ENCODE measurements at regions not wholly inside any gene's neighbourhood (a gene's known extent, or its start where the extent isn't known, plus 50 kb on each side); places are given as distances from the start of the nearest gene placed in this dataset.

GRCh38 chr20:50315586-50316551 lies 125.2 kb downstream of the CEBPB start:
- 98% methylated on average over 6 of the region's 7 CpGs for WGBS (ENCODE audit: insufficient coverage)
- Histone ChIP-seq H3K27me3 (replicated peaks in 2 of 5; ENCODE audit: control insufficient read depth in 4 of 5, insufficient read depth in 5 of 5, low read length in 4 of 5) (no peaks in the 10 kb centered on the region), H3K36me3 (ENCODE audit: control insufficient read depth in 4 of 4, insufficient read depth in 4 of 4, low read length in 3 of 4) (no peaks in the 10 kb centered on the region), H3K27ac (ENCODE audit: insufficient read depth in 1 of 2, low read depth in 1 of 2, low read length in 2 of 2, poor library complexity in 1 of 2, severe bottlenecking in 2 of 2) (no peak overlapping the region), H3K4me1 (ENCODE audit: control extremely low read depth in 1 of 4, control insufficient read depth in 4 of 4, insufficient read depth in 4 of 4, low read length in 3 of 4) (peaks cover 0 to 13% (median 6%) of the 10 kb centered on the region in 4 experiments), H3K9me3 (ENCODE audit: control extremely low read depth in 1 of 5, control insufficient read depth in 4 of 5, insufficient read depth in 2 of 5, low read depth in 1 of 5, low read length in 4 of 5) (no peaks in the 10 kb centered on the region), H3K4me3 (ENCODE audit: control insufficient read depth in 1 of 7, extremely low read depth in 1 of 7, insufficient read depth in 4 of 7, low read depth in 2 of 7, low read length in 6 of 7) (no peak overlapping the region)
- no peak for DNase-seq
- POLR2A ChIA-PET, result no interaction called here
- CTCF ChIA-PET, result interaction anchor here (0.5 to 2.4 kb wide), 6 partner anchors 8 to 119 kb away, joined by 3 to 7 read pairs (median 3); no protein-coding TSS in a partner anchor

- ChIA-PET CTCF (interaction anchor here (0.9 to 2.4 kb wide), 4 partner anchors 17 to 25 kb away, joined by 3 to 7 read pairs (median 4); no protein-coding TSS in a partner anchor), POLR2A (no interaction called here)
- DNase-seq, result no peak
- Histone ChIP-seq H3K27ac (ENCODE audit: insufficient read depth in 1 of 2, low read depth in 1 of 2, low read length in 2 of 2, poor library complexity in 1 of 2, severe bottlenecking in 2 of 2) (no peak overlapping the region), H3K4me3 (ENCODE audit: control insufficient read depth in 1 of 7, extremely low read depth in 1 of 7, insufficient read depth in 4 of 7, low read depth in 2 of 7, low read length in 6 of 7) (no peak overlapping the region), H3K27me3 (replicated peaks in 2 of 5; ENCODE audit: control insufficient read depth in 4 of 5, insufficient read depth in 5 of 5, low read length in 4 of 5) (no peaks in the 10 kb centered on the region), H3K4me1 (ENCODE audit: control extremely low read depth in 1 of 4, control insufficient read depth in 4 of 4, insufficient read depth in 4 of 4, low read length in 3 of 4) (peaks cover 0 to 20% (median 9%) of the 10 kb centered on the region in 4 experiments), H3K36me3 (ENCODE audit: control insufficient read depth in 4 of 4, insufficient read depth in 4 of 4, low read length in 3 of 4) (no peaks in the 10 kb centered on the region), H3K9me3 (ENCODE audit: control extremely low read depth in 1 of 5, control insufficient read depth in 4 of 5, insufficient read depth in 2 of 5, low read depth in 1 of 5, low read length in 4 of 5) (no peaks in the 10 kb centered on the region)
- 100% methylated on average over 6 of the region's 7 CpGs for WGBS (ENCODE audit: insufficient coverage)
Observed at GRCh38 chr20:50317116-50317515, 126.5 kb downstream of the CEBPB start.

GRCh38 chr20:50317609-50318008 lies 127.0 kb downstream of the CEBPB start:
- Histone ChIP-seq H3K4me3 (ENCODE audit: control insufficient read depth in 1 of 7, extremely low read depth in 1 of 7, insufficient read depth in 4 of 7, low read depth in 2 of 7, low read length in 6 of 7) (no peak overlapping the region), H3K4me1 (ENCODE audit: control extremely low read depth in 1 of 4, control insufficient read depth in 4 of 4, insufficient read depth in 4 of 4, low read length in 3 of 4) (peaks cover 0 to 20% (median 9%) of the 10 kb centered on the region in 4 experiments), H3K27ac (ENCODE audit: insufficient read depth in 1 of 2, low read depth in 1 of 2, low read length in 2 of 2, poor library complexity in 1 of 2, severe bottlenecking in 2 of 2) (no peak overlapping the region), H3K36me3 (ENCODE audit: control insufficient read depth in 4 of 4, insufficient read depth in 4 of 4, low read length in 3 of 4) (no peaks in the 10 kb centered on the region), H3K9me3 (ENCODE audit: control extremely low read depth in 1 of 5, control insufficient read depth in 4 of 5, insufficient read depth in 2 of 5, low read depth in 1 of 5, low read length in 4 of 5) (no peaks in the 10 kb centered on the region), H3K27me3 (replicated peaks in 2 of 5; ENCODE audit: control insufficient read depth in 4 of 5, insufficient read depth in 5 of 5, low read length in 4 of 5) (no peaks in the 10 kb centered on the region)
- POLR2A ChIA-PET, result interaction anchor here (0.5 kb wide), 1 partner anchor 554 kb away, joined by 3 read pairs; no protein-coding TSS in a partner anchor
- 78% methylated on average over 7 of the region's 7 CpGs for WGBS (ENCODE audit: insufficient coverage)
- CTCF ChIA-PET, result interaction anchor here (1.1 to 2.4 kb wide), 2 partner anchors 17 to 20 kb away, joined by 3 to 7 read pairs; no protein-coding TSS in a partner anchor
- DNase-seq, result no peak

- WGBS (ENCODE audit: insufficient coverage), result 89% methylated on average over 7 of the region's 8 CpGs
- Histone ChIP-seq H3K27ac (ENCODE audit: insufficient read depth in 1 of 2, low read depth in 1 of 2, low read length in 2 of 2, poor library complexity in 1 of 2, severe bottlenecking in 2 of 2) (no peak overlapping the region), H3K27me3 (replicated peaks in 2 of 5; ENCODE audit: control insufficient read depth in 4 of 5, insufficient read depth in 5 of 5, low read length in 4 of 5) (no peaks in the 10 kb centered on the region), H3K4me3 (ENCODE audit: control insufficient read depth in 1 of 7, extremely low read depth in 1 of 7, insufficient read depth in 4 of 7, low read depth in 2 of 7, low read length in 6 of 7) (no peak overlapping the region), H3K9me3 (ENCODE audit: control extremely low read depth in 1 of 5, control insufficient read depth in 4 of 5, insufficient read depth in 2 of 5, low read depth in 1 of 5, low read length in 4 of 5) (no peaks in the 10 kb centered on the region), H3K36me3 (ENCODE audit: control insufficient read depth in 4 of 4, insufficient read depth in 4 of 4, low read length in 3 of 4) (no peaks in the 10 kb centered on the region), H3K4me1 (ENCODE audit: control extremely low read depth in 1 of 4, control insufficient read depth in 4 of 4, insufficient read depth in 4 of 4, low read length in 3 of 4) (peaks cover 0 to 20% (median 9%) of the 10 kb centered on the region in 4 experiments)
- POLR2A ChIA-PET, result no interaction called here
- no peak for DNase-seq
- CTCF ChIA-PET, result interaction anchor here (0.9 to 1.4 kb wide), 2 partner anchors 9 to 20 kb away, joined by 3 read pairs; no protein-coding TSS in a partner anchor
Observed at GRCh38 chr20:50318710-50319109, 128.1 kb downstream of the CEBPB start.

GRCh38 chr20:50320005-50320900 lies 129.6 kb downstream of the CEBPB start:
- Histone ChIP-seq H3K27ac (ENCODE audit: insufficient read depth in 1 of 2, low read depth in 1 of 2, low read length in 2 of 2, poor library complexity in 1 of 2, severe bottlenecking in 2 of 2) (no peak overlapping the region), H3K27me3 (replicated peaks in 2 of 5; ENCODE audit: control insufficient read depth in 4 of 5, insufficient read depth in 5 of 5, low read length in 4 of 5) (no peaks in the 10 kb centered on the region), H3K4me1 (ENCODE audit: control extremely low read depth in 1 of 4, control insufficient read depth in 4 of 4, insufficient read depth in 4 of 4, low read length in 3 of 4) (peaks cover 0 to 20% (median 9%) of the 10 kb centered on the region in 4 experiments), H3K9me3 (ENCODE audit: control extremely low read depth in 1 of 5, control insufficient read depth in 4 of 5, insufficient read depth in 2 of 5, low read depth in 1 of 5, low read length in 4 of 5) (no peaks in the 10 kb centered on the region), H3K4me3 (ENCODE audit: control insufficient read depth in 1 of 7, extremely low read depth in 1 of 7, insufficient read depth in 4 of 7, low read depth in 2 of 7, low read length in 6 of 7) (no peak overlapping the region), H3K36me3 (ENCODE audit: control insufficient read depth in 4 of 4, insufficient read depth in 4 of 4, low read length in 3 of 4) (no peaks in the 10 kb centered on the region)
- ChIA-PET POLR2A (no interaction called here), CTCF (interaction anchor here (1.0 to 1.4 kb wide), 3 partner anchors 13 to 25 kb away, joined by 3 read pairs; no protein-coding TSS in a partner anchor)
- no peak for DNase-seq
- 93% methylated on average over 11 of the region's 13 CpGs for WGBS (ENCODE audit: insufficient coverage)

- Histone ChIP-seq H3K27ac (ENCODE audit: insufficient read depth in 1 of 2, low read depth in 1 of 2, low read length in 2 of 2, poor library complexity in 1 of 2, severe bottlenecking in 2 of 2) (no peak overlapping the region), H3K4me3 (ENCODE audit: control insufficient read depth in 1 of 7, extremely low read depth in 1 of 7, insufficient read depth in 4 of 7, low read depth in 2 of 7, low read length in 6 of 7) (no peak overlapping the region), H3K27me3 (replicated peaks in 2 of 5; ENCODE audit: control insufficient read depth in 4 of 5, insufficient read depth in 5 of 5, low read length in 4 of 5) (no peaks in the 10 kb centered on the region), H3K36me3 (ENCODE audit: control insufficient read depth in 4 of 4, insufficient read depth in 4 of 4, low read length in 3 of 4) (no peaks in the 10 kb centered on the region), H3K4me1 (ENCODE audit: control extremely low read depth in 1 of 4, control insufficient read depth in 4 of 4, insufficient read depth in 4 of 4, low read length in 3 of 4) (peaks cover 0 to 20% (median 9%) of the 10 kb centered on the region in 4 experiments), H3K9me3 (ENCODE audit: control extremely low read depth in 1 of 5, control insufficient read depth in 4 of 5, insufficient read depth in 2 of 5, low read depth in 1 of 5, low read length in 4 of 5) (no peaks in the 10 kb centered on the region)
- ChIA-PET POLR2A (no interaction called here), CTCF (interaction anchor here (0.9 to 1.3 kb wide), 4 partner anchors 11 to 131 kb away, joined by 3 read pairs; partner anchors contain the start of gene CEBPB)
- DNase-seq, result peak in 2 of 3 donors; percentile 62 to 64
- 73% methylated on average over 15 of the region's 21 CpGs for WGBS (ENCODE audit: insufficient coverage)
Observed at GRCh38 chr20:50320901-50321796, 130.5 kb downstream of the CEBPB start.

All from common myeloid progenitor, CD34-positive (primary cell).